HepG2 (cell line): ENCODE measurements at regions not wholly inside any gene's neighbourhood (a gene's known extent, or its start where the extent isn't known, plus 50 kb on each side); places are given as distances from the start of the nearest gene placed in this dataset.

Source experiments
- AGO1 ChIP-seq: fragments of 200-400 bp; formaldehyde crosslinking; IDR thresholded peaks from 2 replicates; pipeline ENCODE4 v1.6.1; 2017; ENCODE audit warnings: mild to moderate bottlenecking, low read depth, low read length, moderate library complexity; ENCODE audit not compliant: poor library complexity, severe bottlenecking
- ATF5 ChIP-seq: sonication (generic); formaldehyde crosslinking; IDR thresholded peaks from 2 replicates; pipeline ENCODE4 v1.4.0; 2020; ENCODE audit warnings: mild to moderate bottlenecking, low read depth, missing genetic modification reagents
- FOXJ3 ChIP-seq: sonication (generic); formaldehyde crosslinking; IDR thresholded peaks from 2 replicates; pipeline ENCODE4 v1.4.0; 2020; ENCODE audit warnings: missing genetic modification reagents, mild to moderate bottlenecking, borderline replicate concordance
- HIC2 ChIP-seq: sonication (generic); formaldehyde crosslinking; IDR thresholded peaks from 2 replicates; pipeline ENCODE4 v1.9.0; 2022; ENCODE audit warnings: low read depth, missing genetic modification reagents
- KDM5B ChIP-seq: sonication (generic); formaldehyde crosslinking; IDR thresholded peaks from 2 replicates; pipeline ENCODE4 v1.4.0; 2020; ENCODE audit warnings: missing genetic modification reagents, mild to moderate bottlenecking, borderline replicate concordance
- MED8 ChIP-seq: sonication (generic); formaldehyde crosslinking; IDR thresholded peaks from 2 replicates; pipeline ENCODE4 v1.8.1; 2023; ENCODE audit warnings: mild to moderate bottlenecking, missing genetic modification reagents; ENCODE audit not compliant: insufficient replicate concordance
- NCOA2 ChIP-seq: sonication (generic); formaldehyde crosslinking; IDR thresholded peaks from 2 replicates; pipeline ENCODE4 v1.8.0; 2022; ENCODE audit warnings: inconsistent platforms
- REPIN1 ChIP-seq: sonication (generic); formaldehyde crosslinking; IDR thresholded peaks from 2 replicates; pipeline ENCODE4 v1.8.0; 2022; ENCODE audit warnings: missing genetic modification reagents, low read depth, mild to moderate bottlenecking, borderline replicate concordance
- RXRB ChIP-seq: IDR thresholded peaks from 2 replicates; pipeline ENCODE4 v1.6.1; 2016; ENCODE audit warnings: borderline replicate concordance, missing genetic modification reagents, missing compliant biosample characterization
- TBL1XR1 ChIP-seq: fragments of 150-350 bp; IDR thresholded peaks from 2 replicates; pipeline ENCODE4 v1.6.1; 2014; ENCODE audit warnings: borderline replicate concordance, low read length; ENCODE audit not compliant: partially characterized antibody
- ZNF224 ChIP-seq: sonication (generic); formaldehyde crosslinking; IDR thresholded peaks from 2 replicates; pipeline ENCODE4 v1.5.0; 2020; ENCODE audit warnings: mild to moderate bottlenecking, missing genetic modification reagents
- ZNF234 ChIP-seq: sonication (generic); formaldehyde crosslinking; conservative IDR thresholded peaks from 2 replicates; pipeline ENCODE4 v1.5.1; 2020; ENCODE audit warnings: mild to moderate bottlenecking, missing genetic modification reagents
- ZNF275 ChIP-seq: sonication (generic); formaldehyde crosslinking; IDR thresholded peaks from 2 replicates; pipeline ENCODE4 v1.8.0; 2022; ENCODE audit warnings: missing genetic modification reagents, mild to moderate bottlenecking, inconsistent platforms, borderline replicate concordance
- ZNF34 ChIP-seq: sonication (generic); formaldehyde crosslinking; IDR thresholded peaks from 2 replicates; pipeline ENCODE4 v1.4.0; 2020; ENCODE audit warnings: mild to moderate bottlenecking, missing genetic modification reagents, borderline replicate concordance
- ZNF446 ChIP-seq: sonication (generic); formaldehyde crosslinking; IDR thresholded peaks from 2 replicates; pipeline ENCODE4 v1.5.0; 2020; ENCODE audit warnings: mild to moderate bottlenecking, missing genetic modification reagents
- ZNF724P ChIP-seq: sonication (generic); formaldehyde crosslinking; IDR thresholded peaks from 2 replicates; pipeline ENCODE4 v1.8.0; 2022; ENCODE audit warnings: missing genetic modification reagents, borderline replicate concordance
- ZNF746 ChIP-seq: sonication (generic); formaldehyde crosslinking; IDR thresholded peaks from 2 replicates; pipeline ENCODE4 v1.8.0; 2022; ENCODE audit warnings: mild to moderate bottlenecking, missing genetic modification reagents
- ZNF761 ChIP-seq: sonication (generic); formaldehyde crosslinking; conservative IDR thresholded peaks from 2 replicates; pipeline ENCODE4 v1.4.0; 2020; ENCODE audit warnings: mild to moderate bottlenecking, missing genetic modification reagents
- ZNF766 ChIP-seq: sonication (generic); formaldehyde crosslinking; IDR thresholded peaks from 2 replicates; pipeline ENCODE4 v1.5.0; 2020; ENCODE audit warnings: missing genetic modification reagents, borderline replicate concordance
- ZNF770 ChIP-seq: sonication (generic); formaldehyde crosslinking; IDR thresholded peaks from 2 replicates; pipeline ENCODE4 v1.5.0; 2020; ENCODE audit warnings: mild to moderate bottlenecking, missing genetic modification reagents
- ZNF772 ChIP-seq: sonication (generic); formaldehyde crosslinking; IDR thresholded peaks from 2 replicates; pipeline ENCODE4 v1.5.0; 2020; ENCODE audit warnings: mild to moderate bottlenecking, missing genetic modification reagents
- ZSCAN5A ChIP-seq: sonication (generic); formaldehyde crosslinking; IDR thresholded peaks from 2 replicates; pipeline ENCODE4 v1.8.0; 2022; ENCODE audit warnings: mild to moderate bottlenecking, missing genetic modification reagents, borderline replicate concordance

GRCh38 chr6:188821-189655 is 103.2 kb upstream of the DUSP22 start (continued):
- TF ChIP-seq RXRB (CRISPR knock-in tag) (peak; percentile 50; the same call in 1 of the 2 replicates), ZNF772 (CRISPR knock-in tag) (0 out of 2 replicates have a peak, but pooled peaks have one; percentile 29), ZNF275 (no peak), FOXJ3 (peak; percentile 67), ZNF761 (CRISPR knock-in tag) (no peak), ZNF446 (CRISPR knock-in tag) (no peak), ZNF746 (no peak), ZNF224 (no peak), KDM5B (peak; percentile 56; the same call in 1 of the 2 replicates), MED8 (CRISPR knock-in tag) (no peak), ZNF724P (CRISPR knock-in tag) (no peak), ATF5 (CRISPR knock-in tag) (no peak), ZNF766 (CRISPR knock-in tag) (peak; percentile 62; the same call in 1 of the 2 replicates), NCOA2 (CRISPR knock-in tag) (no peak), ZNF770 (no peak), ZSCAN5A (CRISPR knock-in tag) (no peak), TBL1XR1 (no peak), REPIN1 (CRISPR knock-in tag) (peak; percentile 85; the same call in 1 of the 2 replicates), ZNF34 (CRISPR knock-in tag) (no peak), AGO1 (no peak), HIC2 (CRISPR knock-in tag) (no peak), ZNF234 (no peak)
